ENCODE measurements at regions not wholly inside any gene's neighbourhood (a gene's known extent, or its start where the extent isn't known, plus 50 kb on each side); places are given as distances from the start of the nearest gene placed in this dataset.

GRCh38 chr2:55811048-55811447 lies 112.5 kb downstream of the EFEMP1 start:
- H3K27me3 Mint-ChIP-seq: no peaks in the 10 kb centered on the region
- DNase-seq: no peak
- Histone ChIP-seq H3K27ac (ENCODE audit: insufficient read depth, low read length, poor library complexity, severe bottlenecking) (no peak overlapping the region), H3K27me3 (ENCODE audit: control insufficient read depth, insufficient read depth, low read length) (no peaks in the 10 kb centered on the region), H3K9me3 (ENCODE audit: control insufficient read depth in 2 of 2, low read length in 2 of 2) (no peaks in the 10 kb centered on the region), H3K4me1 (ENCODE audit: control insufficient read depth, insufficient read depth, low read length, poor library complexity, severe bottlenecking) (no peaks in the 10 kb centered on the region), H3K36me3 (ENCODE audit: control insufficient read depth, insufficient read depth, low read length) (no peaks in the 10 kb centered on the region), H3K4me3 (ENCODE audit: low read depth, low read length) (no peak overlapping the region)
- peaks cover 0 to 4% (median 2%) of the 10 kb centered on the region in 7 donors for H3K9me3 Mint-ChIP-seq
- H3K36me3 Mint-ChIP-seq: no peaks in the 10 kb centered on the region
- no peak for ATAC-seq (ENCODE audit: low read depth in 2 of 2)
- no peak overlapping the region for H3K4me3 Mint-ChIP-seq
- no peak overlapping the region for H3K27ac Mint-ChIP-seq
- H3K4me1 Mint-ChIP-seq: no peaks in the 10 kb centered on the region

- no peaks in the 10 kb centered on the region for H3K4me1 Mint-ChIP-seq
These were observed 113.0 kb downstream of the EFEMP1 start for GRCh38 chr2:55810622-55811020.

GRCh38 chr2:55809875-55810621 lies 113.5 kb downstream of the EFEMP1 start:
- no peaks in the 10 kb centered on the region for H3K4me1 ChIP-seq (ENCODE audit: control insufficient read depth, insufficient read depth, low read length, poor library complexity, severe bottlenecking)
- no peak for DNase-seq
- H3K36me3 ChIP-seq (ENCODE audit: control insufficient read depth, insufficient read depth, low read length): no peaks in the 10 kb centered on the region
- Mint-ChIP-seq H3K4me3 (no peak overlapping the region), H3K27ac (no peak overlapping the region), H3K9me3 (peaks cover 0 to 4% (median 2%) of the 10 kb centered on the region in 7 donors), H3K36me3 (no peaks in the 10 kb centered on the region), H3K4me1 (no peaks in the 10 kb centered on the region), H3K27me3 (no peaks in the 10 kb centered on the region)
- H3K27ac ChIP-seq (ENCODE audit: insufficient read depth, low read length, poor library complexity, severe bottlenecking): no peak overlapping the region
- no peak overlapping the region for H3K4me3 ChIP-seq (ENCODE audit: low read depth, low read length)
- no peaks in the 10 kb centered on the region for H3K27me3 ChIP-seq (ENCODE audit: control insufficient read depth, insufficient read depth, low read length)
- no peak for ATAC-seq (ENCODE audit: low read depth in 2 of 2)
- no peaks in the 10 kb centered on the region for H3K9me3 ChIP-seq (ENCODE audit: control insufficient read depth in 2 of 2, low read length in 2 of 2)

More at GRCh38 chr2:55810622-55811020, 113.0 kb downstream of the EFEMP1 start:
- Histone ChIP-seq H3K27ac (ENCODE audit: insufficient read depth, low read length, poor library complexity, severe bottlenecking) (no peak overlapping the region), H3K4me1 (ENCODE audit: control insufficient read depth, insufficient read depth, low read length, poor library complexity, severe bottlenecking) (no peaks in the 10 kb centered on the region), H3K4me3 (ENCODE audit: low read depth, low read length) (no peak overlapping the region), H3K36me3 (ENCODE audit: control insufficient read depth, insufficient read depth, low read length) (no peaks in the 10 kb centered on the region), H3K9me3 (ENCODE audit: control insufficient read depth in 2 of 2, low read length in 2 of 2) (no peaks in the 10 kb centered on the region), H3K27me3 (ENCODE audit: control insufficient read depth, insufficient read depth, low read length) (no peaks in the 10 kb centered on the region)
- DNase-seq (no peak), ATAC-seq (ENCODE audit: low read depth in 2 of 2) (no peak)
- Mint-ChIP-seq H3K4me3 (no peak overlapping the region), H3K27ac (no peak overlapping the region), H3K36me3 (no peaks in the 10 kb centered on the region), H3K9me3 (peaks cover 0 to 4% (median 2%) of the 10 kb centered on the region in 7 donors), H3K27me3 (no peaks in the 10 kb centered on the region)

GRCh38 chr2:55807900-55808299 lies 114.3 kb upstream of the PNPT1 start:
- no peaks in the 10 kb centered on the region for H3K36me3 Mint-ChIP-seq
- no peaks in the 10 kb centered on the region for H3K4me1 Mint-ChIP-seq
- no peak for ATAC-seq (ENCODE audit: low read depth in 2 of 2)
- peaks cover 0 to 4% (median 2%) of the 10 kb centered on the region in 7 donors for H3K9me3 Mint-ChIP-seq
- no peaks in the 10 kb centered on the region for H3K27me3 Mint-ChIP-seq
- no peak for DNase-seq
- H3K36me3 ChIP-seq (ENCODE audit: control insufficient read depth, insufficient read depth, low read length): no peaks in the 10 kb centered on the region
- H3K27ac Mint-ChIP-seq: no peak overlapping the region
- H3K4me3 Mint-ChIP-seq: no peak overlapping the region
- no peak overlapping the region for H3K4me3 ChIP-seq (ENCODE audit: low read depth, low read length)
- H3K4me1 ChIP-seq (ENCODE audit: control insufficient read depth, insufficient read depth, low read length, poor library complexity, severe bottlenecking): no peaks in the 10 kb centered on the region
- H3K27me3 ChIP-seq (ENCODE audit: control insufficient read depth, insufficient read depth, low read length): no peaks in the 10 kb centered on the region
- no peak overlapping the region for H3K27ac ChIP-seq (ENCODE audit: insufficient read depth, low read length, poor library complexity, severe bottlenecking)
- no peaks in the 10 kb centered on the region for H3K9me3 ChIP-seq (ENCODE audit: control insufficient read depth in 2 of 2, low read length in 2 of 2)

- H3K27me3 Mint-ChIP-seq: no peaks in the 10 kb centered on the region
- H3K9me3 ChIP-seq (ENCODE audit: control insufficient read depth in 2 of 2, low read length in 2 of 2): no peaks in the 10 kb centered on the region
- H3K36me3 Mint-ChIP-seq: no peaks in the 10 kb centered on the region
- no peaks in the 10 kb centered on the region for H3K4me1 Mint-ChIP-seq
- peaks cover 0 to 2% (median 0%) of the 10 kb centered on the region in 7 donors for H3K9me3 Mint-ChIP-seq
- H3K27ac ChIP-seq (ENCODE audit: insufficient read depth, low read length, poor library complexity, severe bottlenecking): no peak overlapping the region
- ATAC-seq (ENCODE audit: low read depth in 2 of 2) (no peak), DNase-seq (no peak)
- no peak overlapping the region for H3K4me3 ChIP-seq (ENCODE audit: low read depth, low read length)
- no peaks in the 10 kb centered on the region for H3K27me3 ChIP-seq (ENCODE audit: control insufficient read depth, insufficient read depth, low read length)
- no peaks in the 10 kb centered on the region for H3K36me3 ChIP-seq (ENCODE audit: control insufficient read depth, insufficient read depth, low read length)
- H3K4me1 ChIP-seq (ENCODE audit: control insufficient read depth, insufficient read depth, low read length, poor library complexity, severe bottlenecking): no peaks in the 10 kb centered on the region
- H3K4me3 Mint-ChIP-seq: no peak overlapping the region
- no peak overlapping the region for H3K27ac Mint-ChIP-seq
These were observed 112.0 kb upstream of the PNPT1 start for GRCh38 chr2:55805686-55806085.

- Mint-ChIP-seq H3K4me1 (no peaks in the 10 kb centered on the region), H3K27me3 (no peaks in the 10 kb centered on the region), H3K27ac (no peak overlapping the region), H3K9me3 (peaks cover 0 to 1% (median 0%) of the 10 kb centered on the region in 7 donors), H3K36me3 (no peaks in the 10 kb centered on the region), H3K4me3 (no peak overlapping the region)
- Histone ChIP-seq H3K27ac (ENCODE audit: insufficient read depth, low read length, poor library complexity, severe bottlenecking) (no peak overlapping the region), H3K27me3 (ENCODE audit: control insufficient read depth, insufficient read depth, low read length) (no peaks in the 10 kb centered on the region), H3K4me3 (ENCODE audit: low read depth, low read length) (no peak overlapping the region), H3K36me3 (ENCODE audit: control insufficient read depth, insufficient read depth, low read length) (no peaks in the 10 kb centered on the region), H3K4me1 (ENCODE audit: control insufficient read depth, insufficient read depth, low read length, poor library complexity, severe bottlenecking) (no peaks in the 10 kb centered on the region), H3K9me3 (ENCODE audit: control insufficient read depth in 2 of 2, low read length in 2 of 2) (no peaks in the 10 kb centered on the region)
- ATAC-seq (ENCODE audit: low read depth in 2 of 2) (no peak), DNase-seq (no peak)
These were observed 110.9 kb upstream of the PNPT1 start for GRCh38 chr2:55804535-55804934.

GRCh38 chr2:55802067-55802466 lies 108.4 kb upstream of the PNPT1 start:
- no peak for ATAC-seq (ENCODE audit: low read depth in 2 of 2)
- DNase-seq: no peak
- H3K4me1 Mint-ChIP-seq: no peaks in the 10 kb centered on the region
- H3K4me3 Mint-ChIP-seq: no peak overlapping the region
- no peaks in the 10 kb centered on the region for H3K27me3 Mint-ChIP-seq
- Histone ChIP-seq H3K4me3 (ENCODE audit: low read depth, low read length) (no peak overlapping the region), H3K27ac (ENCODE audit: insufficient read depth, low read length, poor library complexity, severe bottlenecking) (no peak overlapping the region), H3K36me3 (ENCODE audit: control insufficient read depth, insufficient read depth, low read length) (no peaks in the 10 kb centered on the region), H3K27me3 (ENCODE audit: control insufficient read depth, insufficient read depth, low read length) (no peaks in the 10 kb centered on the region), H3K4me1 (ENCODE audit: control insufficient read depth, insufficient read depth, low read length, poor library complexity, severe bottlenecking) (no peaks in the 10 kb centered on the region), H3K9me3 (ENCODE audit: control insufficient read depth in 2 of 2, low read length in 2 of 2) (no peaks in the 10 kb centered on the region)
- no peaks in the 10 kb centered on the region for H3K36me3 Mint-ChIP-seq
- peaks cover 0 to 3% (median 0%) of the 10 kb centered on the region in 7 donors for H3K9me3 Mint-ChIP-seq
- no peak overlapping the region for H3K27ac Mint-ChIP-seq

- ATAC-seq (ENCODE audit: low read depth in 2 of 2) (no peak), DNase-seq (no peak)
- H3K4me1 ChIP-seq (ENCODE audit: control insufficient read depth, insufficient read depth, low read length, poor library complexity, severe bottlenecking): no peaks in the 10 kb centered on the region
- H3K4me3 Mint-ChIP-seq: no peak overlapping the region
- no peak overlapping the region for H3K4me3 ChIP-seq (ENCODE audit: low read depth, low read length)
- no peaks in the 10 kb centered on the region for H3K27me3 Mint-ChIP-seq
- H3K36me3 ChIP-seq (ENCODE audit: control insufficient read depth, insufficient read depth, low read length): no peaks in the 10 kb centered on the region
- H3K27ac Mint-ChIP-seq: no peak overlapping the region
- H3K36me3 Mint-ChIP-seq: no peaks in the 10 kb centered on the region
- no peak overlapping the region for H3K27ac ChIP-seq (ENCODE audit: insufficient read depth, low read length, poor library complexity, severe bottlenecking)
- no peaks in the 10 kb centered on the region for H3K4me1 Mint-ChIP-seq
- no peaks in the 10 kb centered on the region for H3K27me3 ChIP-seq (ENCODE audit: control insufficient read depth, insufficient read depth, low read length)
- no peaks in the 10 kb centered on the region for H3K9me3 ChIP-seq (ENCODE audit: control insufficient read depth in 2 of 2, low read length in 2 of 2)
- H3K9me3 Mint-ChIP-seq: peaks cover 0 to 3% (median 0%) of the 10 kb centered on the region in 7 donors
These were observed 107.8 kb upstream of the PNPT1 start for GRCh38 chr2:55801436-55801835.

Data from CD4-positive, CD25-positive, alpha-beta regulatory T cell (primary cell).